WTC11 (cell line): ENCODE measurements at regions not wholly inside any gene's neighbourhood (a gene's known extent, or its start where the extent isn't known, plus 50 kb on each side); places are given as distances from the start of the nearest gene placed in this dataset.

Experiments
- ATAC-seq: fragments of 200-7000 bp; cut with Tn5 transposase; 2 replicates; pipeline ENCODE4 v1.10.0; 2021; ENCODE audit warnings: mild to moderate bottlenecking, moderate library complexity
- CTCF ChIA-PET: fragments of 300-600 bp; sonication (Branson Sonifier 250); formaldehyde crosslinking; loops from one replicate; lab custom pipeline; 2021; ENCODE audit warnings: antibody characterized with exemption; lab: Charles Lee
- POLR2A ChIA-PET: fragments of 350-600 bp; sonication (Branson Sonifier 250); formaldehyde crosslinking; loops from one replicate; lab custom pipeline; 2021; ENCODE audit warnings: antibody characterized with exemption; lab: Charles Lee
- DNase-seq: peaks from one replicate; pipeline ENCODE4 v3.0.0; 2021; ENCODE audit warnings: low spot score
- H3K27ac Mint-ChIP-seq: 2 replicates; pipeline ENCODE4 v1.8.0; 2021; ENCODE audit warnings: mixed read lengths
- H3K27me3 Mint-ChIP-seq: 2 replicates; pipeline ENCODE4 v1.8.0; 2021; ENCODE audit warnings: low read depth, mild to moderate bottlenecking, moderate library complexity, mixed read lengths
- H3K36me3 Mint-ChIP-seq: 2 replicates; pipeline ENCODE4 v1.8.0; 2021; ENCODE audit warnings: mixed read lengths
- H3K4me1 Mint-ChIP-seq: 2 replicates; pipeline ENCODE4 v1.8.0; 2022; ENCODE audit warnings: mixed read lengths
- H3K4me3 Mint-ChIP-seq: 2 replicates; pipeline ENCODE4 v1.8.0; 2021; ENCODE audit warnings: mild to moderate bottlenecking, moderate library complexity, mixed read lengths
- H3K9me3 Mint-ChIP-seq: 2 replicates; pipeline ENCODE4 v1.8.0; 2021; ENCODE audit warnings: mixed read lengths
- CREB1 ChIP-seq: sonication (generic); formaldehyde crosslinking; IDR thresholded peaks from 2 replicates; pipeline ENCODE4 v1.8.0; 2023; ENCODE audit warnings: mild to moderate bottlenecking, missing genetic modification reagents
- CREM ChIP-seq: sonication (generic); formaldehyde crosslinking; IDR thresholded peaks from 2 replicates; pipeline ENCODE4 v1.8.1; 2022; ENCODE audit warnings: mild to moderate bottlenecking, missing genetic modification reagents, moderate library complexity
- EMX1 ChIP-seq: fragments of 250-450 bp; sonication (Bioruptor Pico); IDR thresholded peaks from 2 replicates; pipeline ENCODE4 v1.8.0; 2021; ENCODE audit warnings: mild to moderate bottlenecking
- FOXK1 ChIP-seq: sonication (generic); formaldehyde crosslinking; IDR thresholded peaks from 2 replicates; pipeline ENCODE4 v1.8.0; 2022; ENCODE audit warnings: mild to moderate bottlenecking, moderate library complexity, missing genetic modification reagents
- JUN ChIP-seq: sonication (generic); formaldehyde crosslinking; IDR thresholded peaks from 2 replicates; pipeline ENCODE4 v1.8.0; 2023; ENCODE audit warnings: mild to moderate bottlenecking, missing genetic modification reagents
- MXD4 ChIP-seq: fragments of 250-450 bp; sonication (Bioruptor Pico); IDR thresholded peaks from 2 replicates; pipeline ENCODE4 v1.8.0; 2021; ENCODE audit warnings: mild to moderate bottlenecking, moderate library complexity, borderline replicate concordance
- MYBL2 ChIP-seq: sonication (generic); formaldehyde crosslinking; IDR thresholded peaks from 2 replicates; pipeline ENCODE4 v1.8.1; 2023; ENCODE audit warnings: mild to moderate bottlenecking, moderate library complexity, missing genetic modification reagents
- NFE2L1 ChIP-seq: sonication (generic); formaldehyde crosslinking; IDR thresholded peaks from 2 replicates; pipeline ENCODE4 v1.8.1; 2023; ENCODE audit warnings: missing genetic modification reagents
- NFYB ChIP-seq: sonication (generic); formaldehyde crosslinking; conservative IDR thresholded peaks from 2 replicates; pipeline ENCODE4 v1.8.0; 2022; ENCODE audit warnings: low read depth, missing genetic modification reagents
- RORB ChIP-seq: fragments of 250-450 bp; sonication (Bioruptor Pico); IDR thresholded peaks from 2 replicates; pipeline ENCODE4 v1.9.0; 2021; ENCODE audit warnings: mild to moderate bottlenecking
- SMAD4 ChIP-seq: sonication (generic); formaldehyde crosslinking; IDR thresholded peaks from 2 replicates; pipeline ENCODE4 v1.8.0; 2022; ENCODE audit warnings: mild to moderate bottlenecking, missing genetic modification reagents
- ZNF121 ChIP-seq: sonication (generic); formaldehyde crosslinking; IDR thresholded peaks from 2 replicates; pipeline ENCODE4 v1.8.0; 2023; ENCODE audit warnings: missing genetic modification reagents
- TF ChIP-seq, protein P1 (sequence below): sonication (generic); formaldehyde crosslinking; IDR thresholded peaks from 2 replicates; pipeline ENCODE4 v1.8.1; 2023; ENCODE audit warnings: mild to moderate bottlenecking, missing genetic modification reagents
- TF ChIP-seq, protein P2 (sequence below): sonication (generic); formaldehyde crosslinking; IDR thresholded peaks from 2 replicates; pipeline ENCODE4 v1.8.1; 2023; ENCODE audit warnings: mild to moderate bottlenecking, missing genetic modification reagents, borderline replicate concordance
- TF ChIP-seq, protein P3 (sequence below): sonication (generic); formaldehyde crosslinking; IDR thresholded peaks from 2 replicates; pipeline ENCODE4 v1.8.1; 2023; ENCODE audit warnings: mild to moderate bottlenecking, missing genetic modification reagents, moderate library complexity
- TF ChIP-seq, protein P4 (sequence below): sonication (generic); formaldehyde crosslinking; IDR thresholded peaks from 2 replicates; pipeline ENCODE4 v1.8.0; 2022; ENCODE audit warnings: missing genetic modification reagents
- TF ChIP-seq, protein P5 (sequence below): sonication (generic); formaldehyde crosslinking; IDR thresholded peaks from 2 replicates; pipeline ENCODE4 v1.8.0; 2022; ENCODE audit warnings: mild to moderate bottlenecking, missing genetic modification reagents
- TF ChIP-seq, protein P6 (sequence below): sonication (generic); formaldehyde crosslinking; IDR thresholded peaks from 2 replicates; pipeline ENCODE4 v1.8.0; 2023; ENCODE audit warnings: mild to moderate bottlenecking, missing genetic modification reagents
- TF ChIP-seq, protein P7 (sequence below): sonication (generic); formaldehyde crosslinking; conservative IDR thresholded peaks from 2 replicates; pipeline ENCODE4 v1.8.1; 2022; ENCODE audit warnings: mild to moderate bottlenecking, missing genetic modification reagents

DNA sequence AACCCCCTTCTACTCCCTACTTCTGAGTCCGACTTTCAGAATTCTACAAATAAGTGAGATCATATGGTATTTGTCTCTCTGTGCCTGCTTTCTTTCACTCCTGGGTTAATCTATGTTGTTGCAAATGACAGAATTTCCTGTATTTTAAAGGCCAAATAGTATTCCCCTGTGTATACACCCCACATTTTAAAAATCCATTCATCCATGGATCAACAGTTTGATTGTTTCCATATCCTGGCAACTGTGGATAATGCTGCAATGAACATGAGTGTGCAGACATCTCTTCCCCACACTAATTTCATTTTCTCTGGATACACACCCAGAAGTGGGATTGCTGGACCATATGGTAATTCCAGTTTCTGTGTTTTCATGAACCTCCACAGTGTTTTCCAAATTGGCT lies 225.8 kb upstream of the TCERG1L start:
- no peak for TF ChIP-seq CREB1 (CRISPR knock-in tag)
- no peak for TF ChIP-seq NFE2L1 (CRISPR knock-in tag)
- TF ChIP-seq, protein P1, sequence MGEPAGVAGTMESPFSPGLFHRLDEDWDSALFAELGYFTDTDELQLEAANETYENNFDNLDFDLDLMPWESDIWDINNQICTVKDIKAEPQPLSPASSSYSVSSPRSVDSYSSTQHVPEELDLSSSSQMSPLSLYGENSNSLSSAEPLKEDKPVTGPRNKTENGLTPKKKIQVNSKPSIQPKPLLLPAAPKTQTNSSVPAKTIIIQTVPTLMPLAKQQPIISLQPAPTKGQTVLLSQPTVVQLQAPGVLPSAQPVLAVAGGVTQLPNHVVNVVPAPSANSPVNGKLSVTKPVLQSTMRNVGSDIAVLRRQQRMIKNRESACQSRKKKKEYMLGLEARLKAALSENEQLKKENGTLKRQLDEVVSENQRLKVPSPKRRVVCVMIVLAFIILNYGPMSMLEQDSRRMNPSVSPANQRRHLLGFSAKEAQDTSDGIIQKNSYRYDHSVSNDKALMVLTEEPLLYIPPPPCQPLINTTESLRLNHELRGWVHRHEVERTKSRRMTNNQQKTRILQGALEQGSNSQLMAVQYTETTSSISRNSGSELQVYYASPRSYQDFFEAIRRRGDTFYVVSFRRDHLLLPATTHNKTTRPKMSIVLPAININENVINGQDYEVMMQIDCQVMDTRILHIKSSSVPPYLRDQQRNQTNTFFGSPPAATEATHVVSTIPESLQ (CRISPR knock-in tag) = no peak
- no peak for TF ChIP-seq EMX1 (CRISPR knock-in tag)
- TF ChIP-seq, protein P2, sequence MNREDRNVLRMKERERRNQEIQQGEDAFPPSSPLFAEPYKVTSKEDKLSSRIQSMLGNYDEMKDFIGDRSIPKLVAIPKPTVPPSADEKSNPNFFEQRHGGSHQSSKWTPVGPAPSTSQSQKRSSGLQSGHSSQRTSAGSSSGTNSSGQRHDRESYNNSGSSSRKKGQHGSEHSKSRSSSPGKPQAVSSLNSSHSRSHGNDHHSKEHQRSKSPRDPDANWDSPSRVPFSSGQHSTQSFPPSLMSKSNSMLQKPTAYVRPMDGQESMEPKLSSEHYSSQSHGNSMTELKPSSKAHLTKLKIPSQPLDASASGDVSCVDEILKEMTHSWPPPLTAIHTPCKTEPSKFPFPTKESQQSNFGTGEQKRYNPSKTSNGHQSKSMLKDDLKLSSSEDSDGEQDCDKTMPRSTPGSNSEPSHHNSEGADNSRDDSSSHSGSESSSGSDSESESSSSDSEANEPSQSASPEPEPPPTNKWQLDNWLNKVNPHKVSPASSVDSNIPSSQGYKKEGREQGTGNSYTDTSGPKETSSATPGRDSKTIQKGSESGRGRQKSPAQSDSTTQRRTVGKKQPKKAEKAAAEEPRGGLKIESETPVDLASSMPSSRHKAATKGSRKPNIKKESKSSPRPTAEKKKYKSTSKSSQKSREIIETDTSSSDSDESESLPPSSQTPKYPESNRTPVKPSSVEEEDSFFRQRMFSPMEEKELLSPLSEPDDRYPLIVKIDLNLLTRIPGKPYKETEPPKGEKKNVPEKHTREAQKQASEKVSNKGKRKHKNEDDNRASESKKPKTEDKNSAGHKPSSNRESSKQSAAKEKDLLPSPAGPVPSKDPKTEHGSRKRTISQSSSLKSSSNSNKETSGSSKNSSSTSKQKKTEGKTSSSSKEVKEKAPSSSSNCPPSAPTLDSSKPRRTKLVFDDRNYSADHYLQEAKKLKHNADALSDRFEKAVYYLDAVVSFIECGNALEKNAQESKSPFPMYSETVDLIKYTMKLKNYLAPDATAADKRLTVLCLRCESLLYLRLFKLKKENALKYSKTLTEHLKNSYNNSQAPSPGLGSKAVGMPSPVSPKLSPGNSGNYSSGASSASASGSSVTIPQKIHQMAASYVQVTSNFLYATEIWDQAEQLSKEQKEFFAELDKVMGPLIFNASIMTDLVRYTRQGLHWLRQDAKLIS (CRISPR knock-in tag) = no peak
- TF ChIP-seq FOXK1 (CRISPR knock-in tag) = no peak
- no peak for TF ChIP-seq MXD4 (CRISPR knock-in tag)
- TF ChIP-seq MYBL2 = no peak
- TF ChIP-seq, protein P3, sequence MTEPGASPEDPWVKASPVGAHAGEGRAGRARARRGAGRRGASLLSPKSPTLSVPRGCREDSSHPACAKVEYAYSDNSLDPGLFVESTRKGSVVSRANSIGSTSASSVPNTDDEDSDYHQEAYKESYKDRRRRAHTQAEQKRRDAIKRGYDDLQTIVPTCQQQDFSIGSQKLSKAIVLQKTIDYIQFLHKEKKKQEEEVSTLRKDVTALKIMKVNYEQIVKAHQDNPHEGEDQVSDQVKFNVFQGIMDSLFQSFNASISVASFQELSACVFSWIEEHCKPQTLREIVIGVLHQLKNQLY (CRISPR knock-in tag) = no peak
- TF ChIP-seq ZNF121 (CRISPR knock-in tag) = no peak
- no peak for TF ChIP-seq NFYB
- no peak for TF ChIP-seq SMAD4
- TF ChIP-seq, protein P4, sequence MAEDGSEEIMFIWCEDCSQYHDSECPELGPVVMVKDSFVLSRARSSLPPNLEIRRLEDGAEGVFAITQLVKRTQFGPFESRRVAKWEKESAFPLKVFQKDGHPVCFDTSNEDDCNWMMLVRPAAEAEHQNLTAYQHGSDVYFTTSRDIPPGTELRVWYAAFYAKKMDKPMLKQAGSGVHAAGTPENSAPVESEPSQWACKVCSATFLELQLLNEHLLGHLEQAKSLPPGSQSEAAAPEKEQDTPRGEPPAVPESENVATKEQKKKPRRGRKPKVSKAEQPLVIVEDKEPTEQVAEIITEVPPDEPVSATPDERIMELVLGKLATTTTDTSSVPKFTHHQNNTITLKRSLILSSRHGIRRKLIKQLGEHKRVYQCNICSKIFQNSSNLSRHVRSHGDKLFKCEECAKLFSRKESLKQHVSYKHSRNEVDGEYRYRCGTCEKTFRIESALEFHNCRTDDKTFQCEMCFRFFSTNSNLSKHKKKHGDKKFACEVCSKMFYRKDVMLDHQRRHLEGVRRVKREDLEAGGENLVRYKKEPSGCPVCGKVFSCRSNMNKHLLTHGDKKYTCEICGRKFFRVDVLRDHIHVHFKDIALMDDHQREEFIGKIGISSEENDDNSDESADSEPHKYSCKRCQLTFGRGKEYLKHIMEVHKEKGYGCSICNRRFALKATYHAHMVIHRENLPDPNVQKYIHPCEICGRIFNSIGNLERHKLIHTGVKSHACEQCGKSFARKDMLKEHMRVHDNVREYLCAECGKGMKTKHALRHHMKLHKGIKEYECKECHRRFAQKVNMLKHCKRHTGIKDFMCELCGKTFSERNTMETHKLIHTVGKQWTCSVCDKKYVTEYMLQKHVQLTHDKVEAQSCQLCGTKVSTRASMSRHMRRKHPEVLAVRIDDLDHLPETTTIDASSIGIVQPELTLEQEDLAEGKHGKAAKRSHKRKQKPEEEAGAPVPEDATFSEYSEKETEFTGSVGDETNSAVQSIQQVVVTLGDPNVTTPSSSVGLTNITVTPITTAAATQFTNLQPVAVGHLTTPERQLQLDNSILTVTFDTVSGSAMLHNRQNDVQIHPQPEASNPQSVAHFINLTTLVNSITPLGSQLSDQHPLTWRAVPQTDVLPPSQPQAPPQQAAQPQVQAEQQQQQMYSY (CRISPR knock-in tag) = no peak
- TF ChIP-seq, protein P5, sequence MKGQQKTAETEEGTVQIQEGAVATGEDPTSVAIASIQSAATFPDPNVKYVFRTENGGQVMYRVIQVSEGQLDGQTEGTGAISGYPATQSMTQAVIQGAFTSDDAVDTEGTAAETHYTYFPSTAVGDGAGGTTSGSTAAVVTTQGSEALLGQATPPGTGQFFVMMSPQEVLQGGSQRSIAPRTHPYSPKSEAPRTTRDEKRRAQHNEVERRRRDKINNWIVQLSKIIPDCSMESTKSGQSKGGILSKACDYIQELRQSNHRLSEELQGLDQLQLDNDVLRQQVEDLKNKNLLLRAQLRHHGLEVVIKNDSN = no peak
- TF ChIP-seq RORB (CRISPR knock-in tag) = no peak
- TF ChIP-seq, protein P6, sequence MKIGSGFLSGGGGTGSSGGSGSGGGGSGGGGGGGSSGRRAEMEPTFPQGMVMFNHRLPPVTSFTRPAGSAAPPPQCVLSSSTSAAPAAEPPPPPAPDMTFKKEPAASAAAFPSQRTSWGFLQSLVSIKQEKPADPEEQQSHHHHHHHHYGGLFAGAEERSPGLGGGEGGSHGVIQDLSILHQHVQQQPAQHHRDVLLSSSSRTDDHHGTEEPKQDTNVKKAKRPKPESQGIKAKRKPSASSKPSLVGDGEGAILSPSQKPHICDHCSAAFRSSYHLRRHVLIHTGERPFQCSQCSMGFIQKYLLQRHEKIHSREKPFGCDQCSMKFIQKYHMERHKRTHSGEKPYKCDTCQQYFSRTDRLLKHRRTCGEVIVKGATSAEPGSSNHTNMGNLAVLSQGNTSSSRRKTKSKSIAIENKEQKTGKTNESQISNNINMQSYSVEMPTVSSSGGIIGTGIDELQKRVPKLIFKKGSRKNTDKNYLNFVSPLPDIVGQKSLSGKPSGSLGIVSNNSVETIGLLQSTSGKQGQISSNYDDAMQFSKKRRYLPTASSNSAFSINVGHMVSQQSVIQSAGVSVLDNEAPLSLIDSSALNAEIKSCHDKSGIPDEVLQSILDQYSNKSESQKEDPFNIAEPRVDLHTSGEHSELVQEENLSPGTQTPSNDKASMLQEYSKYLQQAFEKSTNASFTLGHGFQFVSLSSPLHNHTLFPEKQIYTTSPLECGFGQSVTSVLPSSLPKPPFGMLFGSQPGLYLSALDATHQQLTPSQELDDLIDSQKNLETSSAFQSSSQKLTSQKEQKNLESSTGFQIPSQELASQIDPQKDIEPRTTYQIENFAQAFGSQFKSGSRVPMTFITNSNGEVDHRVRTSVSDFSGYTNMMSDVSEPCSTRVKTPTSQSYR (CRISPR knock-in tag) = no peak
- TF ChIP-seq, protein P7, sequence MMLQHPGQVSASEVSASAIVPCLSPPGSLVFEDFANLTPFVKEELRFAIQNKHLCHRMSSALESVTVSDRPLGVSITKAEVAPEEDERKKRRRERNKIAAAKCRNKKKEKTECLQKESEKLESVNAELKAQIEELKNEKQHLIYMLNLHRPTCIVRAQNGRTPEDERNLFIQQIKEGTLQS = no peak
- TF ChIP-seq CREM (CRISPR knock-in tag) = no peak
- no peak for TF ChIP-seq JUN (CRISPR knock-in tag)
- TF ChIP-seq, all 79 proteins: peak for 0
- no peak overlapping the region for H3K27ac Mint-ChIP-seq
- H3K36me3 Mint-ChIP-seq = peaks cover 49% of the 10 kb centered on the region
- CTCF ChIA-PET = no interaction called here
- H3K9me3 Mint-ChIP-seq = peaks cover 59% of the 10 kb centered on the region
- H3K27me3 Mint-ChIP-seq = peaks cover under 1% of the 10 kb centered on the region; the same call in 1 of the 2 replicates
- H3K4me1 Mint-ChIP-seq = no peaks in the 10 kb centered on the region
- POLR2A ChIA-PET = no interaction called here
- DNase-seq (no peak), ATAC-seq (no peak)
- H3K4me3 Mint-ChIP-seq = no peak overlapping the region
